ENCODE measurements at regions not wholly inside any gene's neighbourhood (a gene's known extent, or its start where the extent isn't known, plus 50 kb on each side); places are given as distances from the start of the nearest gene placed in this dataset.

DNA sequence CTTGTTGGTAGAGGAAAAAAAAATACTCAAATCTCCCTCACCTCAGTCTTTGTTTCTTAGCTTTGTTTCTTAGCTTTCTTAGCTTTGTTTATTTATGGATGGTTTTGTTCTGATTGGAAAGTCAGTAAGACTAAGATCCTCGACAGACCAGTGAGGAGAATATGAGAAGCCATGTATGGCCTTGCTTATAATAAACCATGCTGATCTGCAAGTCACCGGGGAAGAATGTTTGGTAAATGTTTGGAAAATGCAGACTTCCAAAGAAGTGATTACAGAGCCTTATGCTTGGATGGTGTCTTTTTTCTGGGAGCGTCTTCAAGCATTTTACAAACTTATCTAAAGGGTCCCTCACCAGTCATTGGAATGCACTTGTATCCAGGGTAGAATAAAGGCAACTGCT, 90.1 kb upstream of the NOCT start:
- DNase-seq (ENCODE audit: low read depth): no peak

DNA sequence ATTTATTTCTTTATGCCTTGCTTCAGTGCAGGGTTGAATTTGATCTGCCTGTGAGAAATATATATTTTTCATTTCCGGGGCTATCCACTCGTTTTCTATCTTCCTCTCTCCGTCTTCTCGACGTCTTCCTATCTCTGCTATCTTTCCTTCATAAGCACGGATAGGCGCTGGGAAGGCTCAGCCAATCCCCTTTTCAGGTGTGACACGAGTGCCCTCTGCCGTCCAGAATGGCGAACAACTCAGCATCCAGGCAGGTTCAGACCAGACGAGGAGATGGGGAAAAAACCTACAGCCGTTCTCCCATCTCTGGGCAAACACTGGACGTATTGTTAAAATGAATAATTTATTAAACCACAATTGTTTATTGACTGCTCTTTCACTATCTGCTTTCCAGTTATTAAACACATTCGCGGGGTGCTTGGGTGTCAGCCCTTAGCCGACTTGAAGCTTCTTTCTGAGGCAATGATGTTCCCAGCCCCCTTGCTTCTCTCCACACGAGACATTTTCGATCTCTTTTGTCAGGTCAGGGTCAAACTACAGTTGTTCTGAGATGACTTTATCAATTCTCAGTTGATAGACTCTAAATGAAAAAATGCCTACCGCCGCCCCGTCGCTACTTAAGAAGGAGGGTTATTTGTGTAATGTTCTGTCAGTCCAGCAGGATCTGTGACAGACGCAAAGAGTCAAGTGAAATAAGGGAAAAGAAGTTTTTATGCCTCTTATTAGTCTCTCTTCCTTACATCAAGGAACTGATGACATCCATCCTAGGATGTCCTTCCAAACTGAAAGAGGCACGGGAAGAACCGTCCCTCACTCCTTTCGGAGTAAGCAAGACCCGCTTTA, 96.3 kb upstream of the NOCT start:
- DNase-seq (ENCODE audit: low read depth): peak; percentile 17

DNA sequence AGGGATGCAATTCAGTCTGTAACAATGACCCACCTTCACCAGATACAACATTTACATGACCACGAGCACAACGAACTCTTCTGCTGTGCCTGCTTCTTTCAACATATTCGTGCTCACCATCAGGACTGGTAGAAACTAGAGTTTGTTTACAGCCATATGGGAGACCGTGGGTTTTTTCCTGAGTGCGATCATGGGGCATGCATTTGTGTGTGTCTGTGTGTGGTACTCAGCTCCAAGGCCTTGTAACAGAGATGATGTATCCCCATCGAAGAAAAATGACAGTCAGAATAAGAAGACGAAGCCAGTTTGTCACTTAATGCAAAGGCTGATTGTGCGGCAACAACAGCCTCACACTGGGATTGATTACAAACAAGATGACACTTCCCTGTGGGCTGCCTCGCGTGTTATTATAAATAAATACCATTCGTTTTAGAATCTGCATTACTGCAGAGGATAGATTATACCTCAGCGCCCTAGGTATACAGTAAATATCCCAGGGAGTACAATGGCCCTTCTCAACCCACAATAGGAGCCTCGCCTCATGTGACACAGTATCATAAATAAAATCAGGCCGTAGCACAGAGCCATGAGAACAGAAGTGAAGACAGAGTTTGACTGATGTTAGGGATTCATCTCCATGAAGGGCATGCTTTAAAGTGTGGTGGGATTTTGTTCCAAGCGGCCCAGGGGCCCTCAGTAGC, 97.3 kb upstream of the NOCT start:
- DNase-seq (ENCODE audit: low read depth): no peak

DNA sequence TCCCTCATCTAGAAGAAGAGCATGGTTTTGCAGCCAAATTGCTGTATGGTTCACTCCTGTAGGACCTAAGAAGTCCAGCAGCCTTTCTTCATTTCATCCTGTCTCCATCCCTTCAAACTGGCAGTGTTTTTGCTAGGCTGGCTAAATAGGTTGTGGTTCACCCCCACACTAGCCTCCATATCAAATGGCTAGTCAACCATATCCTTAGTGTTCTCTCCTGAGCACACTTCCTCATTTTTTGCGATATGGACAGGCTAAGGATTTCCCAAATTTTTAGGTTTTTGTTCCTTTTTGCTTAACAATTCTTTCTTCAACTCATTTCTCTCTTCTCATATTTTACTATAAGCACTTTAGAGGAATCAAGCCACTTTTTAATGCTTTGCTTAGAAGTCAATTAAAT, 98.8 kb upstream of the NOCT start:
- DNase-seq (ENCODE audit: low read depth): no peak

DNA sequence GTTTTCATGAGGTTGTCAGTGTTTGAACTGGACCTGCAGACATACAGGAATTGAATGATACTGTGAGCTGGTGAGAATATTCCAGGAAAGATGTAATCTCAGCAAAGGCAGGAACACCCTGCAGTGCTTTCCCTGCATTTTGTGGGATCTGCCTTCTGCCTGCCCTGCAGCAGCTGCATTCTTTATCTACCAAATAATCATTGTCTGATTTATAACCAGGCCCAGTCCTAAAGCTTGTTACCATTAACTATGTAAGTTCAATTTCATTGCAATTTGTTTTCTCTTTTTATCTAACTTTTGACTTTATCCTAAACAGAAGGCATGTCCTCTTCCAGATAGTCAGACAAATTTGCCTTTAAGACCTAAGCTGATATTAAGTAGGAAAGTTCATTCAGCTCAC, 99.8 kb upstream of the NOCT start:
- DNase-seq (ENCODE audit: low read depth): no peak

DNA sequence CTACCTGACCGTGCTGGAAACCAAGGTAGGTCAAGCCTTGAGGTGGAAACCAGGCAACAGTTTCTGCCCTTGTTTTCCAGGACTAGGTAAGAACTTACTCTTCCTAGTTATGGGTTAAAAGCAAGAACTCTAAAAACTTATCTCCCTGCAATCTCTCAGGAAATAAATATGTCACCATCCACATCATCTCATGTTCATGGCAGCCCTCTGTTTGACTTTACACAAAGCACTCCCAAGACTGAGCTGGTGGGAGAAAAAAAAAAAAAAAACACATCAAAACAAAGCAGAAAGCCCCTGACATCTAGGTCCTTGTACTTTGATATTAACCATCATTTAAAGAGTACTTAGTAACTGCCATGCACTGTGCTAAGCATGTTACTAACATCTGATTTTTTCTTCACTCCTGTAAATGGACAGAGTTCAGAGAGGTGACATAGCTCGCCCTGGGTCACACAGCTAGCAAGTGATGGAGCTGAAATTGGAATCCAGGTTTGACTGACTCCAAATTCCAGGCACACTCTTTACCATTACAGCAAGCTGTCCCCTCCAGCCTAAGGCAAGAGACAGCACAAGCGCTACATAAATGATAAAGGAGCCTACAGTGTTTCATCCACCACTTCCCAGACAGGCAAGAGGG, 102.8 kb upstream of the NOCT start:
- no peak for DNase-seq (ENCODE audit: low read depth)

DNA sequence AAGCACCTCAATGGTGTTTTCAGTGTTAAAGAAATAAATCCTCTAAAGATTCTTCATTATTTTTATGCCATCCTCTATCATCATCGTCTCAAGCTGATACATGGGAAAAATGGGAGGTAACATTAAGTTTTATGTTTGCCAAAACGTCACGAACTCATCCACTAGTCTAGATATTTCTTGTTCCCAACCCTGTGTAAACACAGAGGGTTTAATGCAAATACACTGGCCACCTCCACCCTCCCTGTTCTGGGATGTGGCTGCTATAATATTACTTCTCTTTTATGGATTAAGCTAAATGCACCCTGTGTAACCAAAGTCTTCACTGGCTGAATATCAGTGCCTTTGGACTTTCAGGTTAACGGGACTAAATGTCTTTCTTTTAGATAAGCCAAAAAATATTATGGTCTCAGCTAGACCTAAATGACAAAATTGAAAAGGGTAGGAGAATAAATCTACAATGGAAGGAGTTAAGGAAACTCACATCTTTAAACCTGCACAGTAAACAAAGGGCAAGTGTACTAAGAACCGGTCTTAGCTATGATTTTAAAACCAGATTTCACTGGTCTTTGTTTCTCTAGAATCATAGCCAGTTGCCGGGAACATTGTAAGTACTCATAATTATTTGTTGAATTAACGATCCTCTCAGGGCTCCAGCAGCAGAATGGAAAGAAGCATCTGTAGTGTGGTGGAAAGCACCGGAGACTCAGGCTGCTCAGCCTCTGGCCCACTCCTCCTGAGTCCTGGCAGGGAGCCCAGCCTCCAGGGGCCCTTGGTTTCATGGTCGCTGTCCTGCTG, 103.5 kb upstream of the NOCT start:
- DNase-seq (ENCODE audit: low read depth): no peak

DNA sequence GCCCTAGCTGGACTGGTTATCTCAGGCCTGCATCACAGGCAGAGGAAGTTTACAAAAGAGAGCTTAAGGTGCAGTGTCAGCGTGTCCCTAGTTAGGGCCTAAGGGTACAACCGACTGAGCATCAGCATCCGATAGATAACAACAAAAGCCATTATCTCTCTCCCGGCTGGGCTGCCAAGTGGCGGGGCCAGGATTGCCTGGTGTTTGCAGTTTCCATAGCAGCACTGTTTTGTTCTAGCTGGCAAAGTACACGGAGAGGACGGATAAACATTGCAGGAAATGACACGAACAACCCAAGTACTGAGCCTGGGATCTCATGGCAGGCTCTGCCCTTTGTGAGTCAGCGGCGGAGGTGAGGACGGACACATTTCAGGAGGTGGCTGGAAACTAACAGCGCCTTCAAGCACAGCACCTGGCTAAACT, 104.7 kb upstream of the NOCT start:
- no peak for DNase-seq (ENCODE audit: low read depth)

DNA sequence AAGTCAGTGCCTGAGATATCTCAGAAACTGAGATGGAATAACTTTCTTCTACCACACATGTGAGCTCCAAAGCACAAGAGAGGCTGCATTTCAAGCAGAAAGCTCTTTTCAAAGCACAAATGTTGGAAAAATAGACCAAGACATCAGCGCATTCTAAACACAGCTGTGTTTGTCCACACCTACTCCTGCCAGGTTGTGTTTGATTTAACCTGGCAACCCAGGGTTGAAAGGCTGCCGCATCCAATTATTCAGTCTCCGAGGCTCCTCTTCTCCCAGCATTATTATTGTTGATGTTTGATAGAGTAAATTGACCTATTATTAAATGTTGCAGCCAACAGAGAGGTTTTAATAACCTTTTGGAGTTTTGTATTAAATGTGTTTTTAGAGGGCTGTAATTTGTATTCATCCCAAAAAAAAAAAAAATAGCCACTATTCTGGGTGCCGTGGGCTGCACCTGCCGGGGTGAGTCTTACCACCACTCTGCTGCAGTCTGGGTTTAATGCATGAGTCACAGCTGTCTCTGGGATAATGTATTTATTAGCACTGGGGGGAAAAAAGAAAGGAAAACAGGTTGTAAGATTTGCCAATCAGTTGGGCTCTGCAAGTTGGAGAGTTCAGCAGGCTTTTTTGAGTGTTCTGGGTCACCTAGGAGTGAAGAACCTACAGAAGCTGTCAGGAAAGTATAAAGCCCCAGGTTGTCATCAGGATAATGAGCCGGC, 105.2 kb upstream of the NOCT start:
- DNase-seq (ENCODE audit: low read depth): no peak

DNA sequence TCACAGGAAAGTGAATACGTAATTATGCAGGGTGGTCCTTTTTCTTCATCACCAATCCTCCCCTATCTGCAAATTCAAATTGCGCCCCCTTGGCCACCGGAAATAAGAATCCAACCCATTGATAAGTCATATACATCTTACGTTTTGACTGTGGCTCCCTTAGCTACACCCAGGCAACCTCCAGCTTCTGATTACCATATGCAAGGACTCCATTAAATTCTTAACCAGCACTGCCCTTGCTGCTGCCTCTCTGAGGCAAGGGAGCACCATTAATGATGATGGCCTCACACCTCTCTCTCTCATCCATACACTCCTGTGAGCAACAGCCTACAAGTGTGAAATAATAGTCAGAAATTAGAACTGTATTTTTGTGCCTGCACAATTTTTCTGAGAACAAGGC, 106.0 kb upstream of the NOCT start:
- no peak for DNase-seq (ENCODE audit: low read depth)

DNA sequence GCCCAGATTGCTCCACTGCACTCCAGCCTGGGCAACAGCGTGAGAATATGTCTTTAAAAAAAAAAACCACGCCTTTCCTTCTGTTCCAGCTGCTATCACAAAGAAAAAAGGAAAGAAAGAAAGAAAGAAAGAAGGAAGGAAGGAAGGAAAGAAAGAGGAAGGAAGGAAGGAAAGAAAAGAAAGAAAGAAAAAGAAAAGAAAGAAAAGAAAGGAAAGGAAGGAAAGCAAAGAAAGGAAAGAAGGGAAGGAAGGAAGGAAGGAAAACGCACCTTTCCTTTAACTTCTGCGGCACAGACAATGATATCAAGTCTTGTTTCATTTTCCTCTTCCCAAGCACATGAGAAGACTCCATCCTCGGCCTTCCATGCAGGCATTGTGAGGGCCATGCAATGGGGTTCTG, 107.4 kb upstream of the NOCT start:
- DNase-seq (ENCODE audit: low read depth): no peak

DNA sequence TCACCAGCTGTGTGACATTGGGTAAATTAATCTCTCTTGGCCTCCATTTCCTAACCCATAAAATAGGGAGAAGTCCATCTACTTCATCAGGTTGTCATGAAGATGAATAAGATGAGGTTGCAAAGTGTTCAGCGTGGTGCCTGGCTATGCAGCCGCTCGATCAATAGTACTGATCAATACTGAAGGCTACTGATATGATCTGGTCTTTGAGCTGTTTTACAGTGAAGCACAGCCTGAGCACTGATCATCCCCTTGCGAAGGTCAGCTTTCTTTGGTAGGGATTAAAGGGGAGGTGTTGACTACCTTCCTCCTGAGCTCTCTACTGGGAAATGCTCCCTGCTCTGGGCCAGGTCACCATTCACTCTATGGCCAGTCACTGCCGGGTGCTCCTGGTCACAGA, 108.4 kb upstream of the NOCT start:
- no peak for DNase-seq (ENCODE audit: low read depth)

DNA sequence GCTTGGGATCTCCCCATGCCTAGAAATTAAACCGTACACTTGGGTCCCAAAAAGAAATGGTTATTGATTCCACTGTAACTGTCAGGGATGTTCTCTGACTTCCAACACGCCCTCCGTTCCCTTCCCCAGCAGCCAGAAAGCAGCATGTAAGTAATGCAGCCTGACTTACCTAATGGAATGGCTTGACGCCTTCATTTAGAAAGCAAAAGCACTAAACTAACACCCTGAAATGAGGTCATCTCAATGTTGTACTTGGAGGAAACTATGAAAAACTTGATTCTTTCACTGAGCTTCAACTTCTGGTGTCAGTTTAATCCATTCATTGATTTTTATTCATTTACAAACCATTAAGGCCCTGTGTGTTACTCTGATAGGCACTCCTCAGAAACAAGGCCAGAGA, 110.8 kb upstream of the NOCT start:
- DNase-seq (ENCODE audit: low read depth): no peak

DNA sequence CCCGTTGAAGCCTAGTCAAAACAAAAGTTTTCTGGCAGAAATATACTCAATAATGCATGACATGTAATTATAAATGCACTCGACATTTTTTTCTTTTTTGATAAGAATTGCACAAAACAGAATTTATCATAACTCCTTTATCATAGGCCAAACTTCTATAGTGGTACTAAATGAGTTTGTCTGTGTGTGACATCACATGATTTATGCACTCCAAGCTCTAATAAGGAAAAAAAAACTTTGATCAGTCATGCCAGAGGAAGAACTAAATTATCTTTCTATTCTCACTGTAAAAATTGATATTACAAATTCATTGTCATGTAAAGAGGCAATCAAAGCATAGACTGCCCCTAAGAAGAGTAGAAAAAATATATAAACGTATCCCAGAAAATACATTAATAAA, 112.4 kb upstream of the NOCT start:
- DNase-seq (ENCODE audit: low read depth): no peak

DNA sequence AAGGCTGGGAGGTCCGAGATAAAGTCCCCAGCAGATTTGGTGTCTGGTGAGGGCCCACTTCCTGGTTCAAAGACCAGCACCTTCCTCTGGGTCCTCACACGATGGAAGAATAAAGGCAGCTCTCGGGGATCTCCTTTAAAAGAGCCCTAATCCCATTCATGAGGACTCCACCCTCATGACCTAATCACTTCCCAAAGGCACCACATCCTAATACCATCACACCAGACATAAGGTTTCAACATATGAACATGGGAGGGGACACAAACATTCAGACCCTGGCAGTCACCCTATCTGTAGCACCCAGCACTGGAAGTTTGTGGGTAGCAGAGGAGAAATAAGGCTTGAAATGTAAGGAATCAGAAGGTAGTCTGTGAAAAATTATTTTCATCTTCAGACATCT, 112.9 kb upstream of the NOCT start:
- DNase-seq (ENCODE audit: low read depth): no peak

DNA sequence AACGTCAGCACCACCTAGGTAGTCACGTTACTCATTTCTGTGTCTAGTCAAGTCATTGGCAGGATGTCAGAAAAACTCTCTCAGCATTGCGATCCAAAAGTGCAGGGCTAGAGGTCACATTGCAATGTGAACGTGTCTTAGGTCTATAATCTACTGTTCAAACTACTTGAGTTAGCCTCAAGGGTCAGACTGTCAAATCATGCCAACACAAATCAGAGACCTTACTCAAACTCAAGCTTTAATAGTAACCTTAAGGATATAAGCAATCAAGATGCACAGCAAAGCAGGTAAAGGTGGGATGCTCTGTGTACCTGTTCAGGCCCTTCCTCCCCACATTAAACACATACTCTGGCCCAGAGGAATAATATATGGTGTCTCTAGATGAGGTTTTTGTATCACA, 114.4 kb upstream of the NOCT start:
- no peak for DNase-seq (ENCODE audit: low read depth)

DNA sequence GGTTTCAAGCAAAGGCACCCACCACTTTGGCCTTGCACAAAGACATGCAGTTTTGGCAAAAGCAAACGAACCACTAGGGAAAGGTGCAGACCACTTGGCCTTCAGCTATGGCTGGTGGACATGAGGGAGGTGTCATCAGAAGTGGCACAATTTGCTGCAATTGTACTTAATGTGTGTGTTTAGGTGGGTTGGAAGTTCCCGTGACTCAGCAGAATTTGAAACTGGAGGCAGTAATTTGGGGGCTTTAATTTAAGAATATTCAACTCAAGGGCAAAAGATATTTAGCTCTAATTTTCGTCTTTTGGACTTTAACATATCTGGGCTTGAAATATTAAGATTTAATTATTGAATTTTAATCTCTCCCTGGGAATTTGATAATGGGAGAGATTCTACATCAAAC, 115.6 kb upstream of the NOCT start:
- DNase-seq (ENCODE audit: low read depth): no peak

DNA sequence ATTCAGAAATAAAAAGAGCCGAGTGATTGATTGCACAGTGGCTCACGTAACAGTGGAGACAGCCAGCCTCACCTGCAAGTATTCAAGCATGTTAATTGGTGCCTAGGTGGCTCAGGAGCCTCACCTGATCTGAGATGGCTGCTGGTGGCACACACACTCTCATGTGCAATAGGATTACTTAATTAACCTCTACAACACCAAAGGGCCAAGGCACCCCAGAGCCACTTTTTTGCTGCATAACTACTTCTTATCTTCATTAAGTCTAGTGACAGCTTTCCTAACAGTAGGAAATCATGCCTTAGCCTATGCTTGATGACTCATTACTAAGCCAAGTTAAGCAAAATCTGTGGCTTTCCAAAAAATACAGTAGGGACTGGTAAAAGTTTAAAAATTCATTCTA, 117.3 kb upstream of the NOCT start:
- DNase-seq (ENCODE audit: low read depth): no peak

DNA sequence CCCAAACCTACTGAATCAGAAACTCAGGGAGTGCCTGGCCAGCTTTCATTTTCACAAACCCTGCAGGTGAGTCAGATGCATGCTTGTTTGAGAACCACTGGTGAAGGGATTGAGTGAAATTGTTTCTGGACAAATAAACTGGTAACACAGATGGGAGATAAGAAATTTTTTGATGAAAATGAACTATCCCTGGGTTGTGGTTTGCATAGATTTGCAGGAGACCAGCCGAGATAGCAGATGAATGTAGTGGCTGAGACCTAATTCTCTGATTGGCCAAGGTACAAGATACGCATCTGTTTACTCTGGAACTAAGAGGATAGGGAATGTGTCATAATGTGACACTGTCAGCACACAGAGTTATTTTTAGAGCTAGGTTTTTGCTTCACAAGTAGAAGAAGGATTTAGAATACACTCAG, 117.8 kb upstream of the NOCT start:
- no peak for DNase-seq (ENCODE audit: low read depth)

DNA sequence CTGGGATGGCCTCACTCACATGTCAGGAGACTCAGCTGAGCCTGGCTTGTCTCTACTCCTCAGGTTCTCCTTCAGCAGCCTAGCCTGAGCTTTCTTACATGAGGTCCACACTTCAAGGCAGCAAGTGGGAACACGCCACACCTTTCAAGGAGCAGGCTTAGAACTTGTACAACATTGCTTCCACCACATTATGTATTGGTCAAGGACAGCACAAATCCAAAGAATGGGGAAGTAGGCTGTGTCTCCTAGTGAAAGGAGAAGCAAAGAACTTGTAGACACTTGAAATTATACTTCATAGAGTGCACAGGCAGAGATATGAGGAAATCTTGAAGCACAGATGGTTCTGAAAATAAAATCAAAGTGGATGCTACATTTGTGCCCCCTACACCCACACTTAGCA, 120.9 kb upstream of the NOCT start:
- no peak for DNase-seq (ENCODE audit: low read depth)

DNA sequence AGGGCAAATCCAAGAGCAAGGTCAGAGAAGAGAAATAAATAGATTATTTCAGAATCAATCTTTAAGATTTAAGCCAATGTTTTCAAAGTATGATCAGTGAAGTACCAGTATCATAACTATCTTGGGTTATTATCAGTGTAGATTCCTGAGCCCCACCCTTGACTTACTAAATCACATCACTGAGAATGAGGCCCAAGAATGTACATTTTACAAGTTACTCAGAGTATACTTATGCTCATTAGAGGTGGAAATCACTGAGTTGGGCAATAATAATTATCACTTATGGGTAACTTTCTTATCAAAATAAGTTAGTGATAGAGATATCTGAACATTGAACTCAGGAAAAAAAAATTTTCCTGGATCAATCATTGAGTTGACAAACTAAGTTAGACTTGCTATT, 121.6 kb upstream of the NOCT start:
- no peak for DNase-seq (ENCODE audit: low read depth)
